ENCODE measurements at regions not wholly inside any gene's neighbourhood (a gene's known extent, or its start where the extent isn't known, plus 50 kb on each side); places are given as distances from the start of the nearest gene placed in this dataset.

- TF ChIP-seq CTCF (IDR thresholded peaks at IDR 0.05) = no peak
- no peak for TF ChIP-seq POLR2AphosphoS5 (IDR thresholded peaks at IDR 0.05)
Measured at GRCh38 chrX:51006064-51006463, 95.5 kb downstream of the BMP15 start.

Measured in suprapubic skin (tissue), 3 donors.